PFSK-1 (cell line): ENCODE measurements at regions not wholly inside any gene's neighbourhood (a gene's known extent, or its start where the extent isn't known, plus 50 kb on each side); places are given as distances from the start of the nearest gene placed in this dataset.

Experiments
- FOXP2 ChIP-seq: optimal IDR thresholded peaks from 2 replicates; pipeline ENCODE3; 2011; ENCODE audit warnings: borderline replicate concordance, control low read depth, inconsistent platforms; ENCODE audit not compliant: insufficient read depth; ENCODE audit errors: extremely low read length, extremely low read depth
- REST ChIP-seq, 2 experiments: IDR thresholded peaks; 2 replicates each; pipeline versions ENCODE4 v1.6.1 to v1.8.0; 2011 to 2012; ENCODE audit warnings: low read depth in 2 of 2, low read length in 2 of 2, control low read depth in 1 of 2, inconsistent platforms in 1 of 2, mild to moderate bottlenecking in 1 of 2, moderate library complexity in 1 of 2; ENCODE audit not compliant: insufficient read depth in 1 of 2

DNA sequence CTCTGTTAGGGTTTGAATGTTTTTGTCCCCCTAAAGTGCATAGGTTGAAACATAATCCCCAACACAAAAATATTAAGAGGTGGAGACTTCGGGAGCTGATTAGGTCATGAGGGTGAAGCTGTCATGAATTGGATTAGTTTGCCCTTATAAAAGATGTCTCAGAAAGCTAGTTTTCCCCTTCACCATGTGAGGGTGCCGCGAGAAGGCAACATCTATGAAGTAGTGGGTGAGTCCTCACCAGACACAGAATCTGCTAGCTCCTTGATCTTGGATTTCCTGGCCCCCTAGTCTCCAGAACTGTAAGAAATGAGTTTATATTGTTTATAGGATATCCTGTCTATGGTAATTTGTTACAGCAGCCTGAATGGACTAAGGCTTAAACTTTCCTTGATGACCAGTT is 301.5 kb upstream of the ATP2B1 start:
- TF ChIP-seq FOXP2 (no peak), REST (IDR thresholded peaks at IDR 0.05; ENCODE audit: insufficient read depth in 1 of 2, low read depth in 2 of 2, low read length in 2 of 2) (no peak)
